Adrenal gland (tissue), 9 donors: ENCODE measurements at regions not wholly inside any gene's neighbourhood (a gene's known extent, or its start where the extent isn't known, plus 50 kb on each side); places are given as distances from the start of the nearest gene placed in this dataset.

Experiments
- DNase-seq, 7 donors: peaks; one replicate each; pipeline ENCODE4 v3.0.0-alpha.2; 2019 to 2020
- H3K27ac ChIP-seq, 5 donors: fragments of 200-600 bp; sonication (generic) in 4 of 5; 1 replicate in 3 of 5; 2 replicates in 2 of 5; pipeline versions ENCODE4 v1.5.1 to v1.8.0; 2016 to 2020; ENCODE audit warnings: mild to moderate bottlenecking in 1 of 5
- H3K27me3 ChIP-seq: fragments of 200-600 bp; 2 replicates; pipeline ENCODE4 v1.8.0; 2021
- H3K36me3 ChIP-seq, 2 donors: fragments of 200-600 bp; replicated peaks in 1 of 2; 1 replicate in 1 of 2; 2 replicates in 1 of 2; pipeline versions ENCODE4 v1.5.1 to v1.8.0; 2018 to 2022
- H3K4me1 ChIP-seq, 2 donors: fragments of 200-600 bp; replicated peaks in 1 of 2; 1 replicate in 1 of 2; 2 replicates in 1 of 2; pipeline versions ENCODE4 v1.5.1 to v1.8.0; 2018 to 2021
- H3K4me3 ChIP-seq, 4 donors: fragments of 200-600 bp; sonication (generic) in 3 of 4; one replicate each; pipeline ENCODE4 v1.5.1; 2016 to 2018
- H3K9me3 ChIP-seq, 3 donors: fragments of 200-600 bp; sonication (generic) in 1 of 3; replicated peaks in 1 of 3; 1 replicate in 2 of 3; 2 replicates in 1 of 3; pipeline versions ENCODE4 v1.5.1 to v1.8.0; 2016 to 2021
- POLR2A ChIP-seq, 2 donors: fragments of 450-650 bp; IDR thresholded peaks; one replicate each; pipeline ENCODE4 v1.6.1; 2017; ENCODE audit warnings: antibody characterized with exemption in 2 of 2, mild to moderate bottlenecking in 2 of 2, moderate library complexity in 1 of 2
- WGBS, 4 donors: extraction: QIAGEN DNeasy Blood & Tissue Kit in 2 of 4; methylation state at CpG; one replicate each; pipeline versions ENCODE4 v1.1.5 to v1.1.7; 2013 to 2017; 5-methylcytosine and 5-hydroxymethylcytosine counted together
- intact Hi-C, 2 donors: fragments of 100-400 bp; cut with DNase I; formaldehyde crosslinking; loops; one replicate each; pipeline versions ENCODE4 v1.14.1 to v1.15.0; 2022 to 2023
- TF ChIP-seq, protein P1 (sequence below), 6 experiments: fragments of 450-650 bp in 4 of 6; fragments of 200-600 bp in 2 of 6; sonication (generic) in 1 of 6; IDR thresholded peaks; 1 replicate in 5 of 6; 2 replicates in 1 of 6; pipeline versions ENCODE4 v1.5.1 to v1.8.0; 2016 to 2021; ENCODE audit warnings: antibody characterized with exemption in 6 of 6, mild to moderate bottlenecking in 2 of 6, moderate library complexity in 1 of 6
- donor health status: healthy with polysubstance abuse.
- donor health status: Bipolar disorder and iron deficiency.
- donor health status: DM: yes; HTN: yes; CAD: no.
- donor health status: DM: no; HTN: no; CAD: no.
- donor health status: DM: no; HTN: no; CAD: no.

DNA sequence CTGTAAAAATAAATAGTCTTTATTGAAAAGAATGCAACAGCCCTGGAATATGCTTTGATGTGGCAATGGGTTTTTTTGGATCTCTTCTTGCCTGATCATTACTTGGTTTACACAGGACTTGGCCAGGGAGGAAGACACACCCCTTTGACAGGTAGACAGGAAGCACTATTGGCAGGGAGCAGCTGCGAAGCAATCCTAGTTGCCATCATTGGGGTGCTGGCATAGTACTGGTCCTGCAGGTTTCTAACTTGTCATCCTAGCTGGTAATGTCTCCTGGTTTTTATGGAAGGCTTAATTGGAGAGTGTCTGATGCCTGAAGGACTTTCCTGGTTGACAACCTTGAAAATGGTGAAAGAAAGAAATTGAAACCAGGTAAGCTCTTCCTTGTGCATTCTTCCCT, 71.2 kb upstream of the CCN6 start:
- H3K36me3 ChIP-seq, result no peaks in the 10 kb centered on the region
- 84 to 92% (median 85%) methylated on average over 1 of the region's 1 CpG for WGBS, 4 donors
- TF ChIP-seq, protein P1, sequence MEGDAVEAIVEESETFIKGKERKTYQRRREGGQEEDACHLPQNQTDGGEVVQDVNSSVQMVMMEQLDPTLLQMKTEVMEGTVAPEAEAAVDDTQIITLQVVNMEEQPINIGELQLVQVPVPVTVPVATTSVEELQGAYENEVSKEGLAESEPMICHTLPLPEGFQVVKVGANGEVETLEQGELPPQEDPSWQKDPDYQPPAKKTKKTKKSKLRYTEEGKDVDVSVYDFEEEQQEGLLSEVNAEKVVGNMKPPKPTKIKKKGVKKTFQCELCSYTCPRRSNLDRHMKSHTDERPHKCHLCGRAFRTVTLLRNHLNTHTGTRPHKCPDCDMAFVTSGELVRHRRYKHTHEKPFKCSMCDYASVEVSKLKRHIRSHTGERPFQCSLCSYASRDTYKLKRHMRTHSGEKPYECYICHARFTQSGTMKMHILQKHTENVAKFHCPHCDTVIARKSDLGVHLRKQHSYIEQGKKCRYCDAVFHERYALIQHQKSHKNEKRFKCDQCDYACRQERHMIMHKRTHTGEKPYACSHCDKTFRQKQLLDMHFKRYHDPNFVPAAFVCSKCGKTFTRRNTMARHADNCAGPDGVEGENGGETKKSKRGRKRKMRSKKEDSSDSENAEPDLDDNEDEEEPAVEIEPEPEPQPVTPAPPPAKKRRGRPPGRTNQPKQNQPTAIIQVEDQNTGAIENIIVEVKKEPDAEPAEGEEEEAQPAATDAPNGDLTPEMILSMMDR (IDR thresholded peaks at IDR 0.05), result no peak
- no peak for TF ChIP-seq POLR2A (IDR thresholded peaks at IDR 0.05)
- no peaks in the 10 kb centered on the region for H3K4me1 ChIP-seq
- H3K4me3 ChIP-seq, result no peak overlapping the region
- H3K27ac ChIP-seq, result no peak overlapping the region
- no peak for DNase-seq
- intact Hi-C loops, result no loop called here
- no peaks in the 10 kb centered on the region for H3K9me3 ChIP-seq
- no peaks in the 10 kb centered on the region for H3K27me3 ChIP-seq

DNA sequence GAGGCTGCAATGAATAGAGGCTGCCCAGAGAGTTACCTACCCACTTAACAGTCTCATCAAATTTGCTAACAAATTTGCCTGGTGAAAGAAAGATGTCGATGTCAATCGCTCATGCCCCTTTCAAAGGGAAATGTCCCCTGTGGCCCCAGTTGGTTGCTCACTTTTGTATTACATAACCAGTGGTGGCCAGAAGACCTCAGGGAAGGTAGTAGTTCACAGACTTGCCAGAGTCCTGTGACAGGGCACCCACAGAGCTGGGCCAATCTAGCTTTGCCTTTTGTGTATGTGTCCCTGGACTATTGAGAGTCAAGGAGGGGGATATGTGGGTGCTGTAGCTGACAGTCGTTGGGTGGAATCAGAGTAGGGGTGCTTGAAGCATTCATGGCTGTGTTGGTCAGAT, 70.7 kb upstream of the CCN6 start:
- WGBS, 4 donors, result 78 to 94% (median 83%) methylated on average over 3 of the region's 3 CpGs
- no peaks in the 10 kb centered on the region for H3K9me3 ChIP-seq
- TF ChIP-seq POLR2A (IDR thresholded peaks at IDR 0.05), result no peak
- no peaks in the 10 kb centered on the region for H3K36me3 ChIP-seq
- no peak for DNase-seq
- H3K4me1 ChIP-seq, result no peaks in the 10 kb centered on the region
- intact Hi-C loops, result no loop called here
- no peak overlapping the region for H3K4me3 ChIP-seq
- H3K27ac ChIP-seq, result no peak overlapping the region
- H3K27me3 ChIP-seq, result no peaks in the 10 kb centered on the region

DNA sequence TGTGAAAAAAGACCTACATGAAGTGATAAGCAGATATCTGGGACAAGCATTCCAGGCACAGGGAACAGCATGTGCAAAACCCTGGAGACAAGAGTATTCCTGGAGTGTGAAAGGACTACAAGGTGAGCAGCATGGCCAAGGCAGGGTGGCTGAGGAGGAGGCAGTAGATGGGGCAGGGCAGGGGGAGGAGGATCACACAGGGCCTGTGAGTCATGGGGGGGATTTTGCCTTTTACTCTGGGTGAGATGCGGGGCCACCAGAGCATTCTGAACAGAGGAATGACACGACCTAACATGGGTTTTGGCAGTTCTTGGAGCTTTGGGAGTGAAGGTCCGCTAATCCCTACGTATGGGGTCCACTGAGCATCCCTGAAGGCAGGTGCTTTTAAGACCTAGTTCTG, 69.8 kb upstream of the CCN6 start:
- H3K4me1 ChIP-seq, result no peaks in the 10 kb centered on the region
- no peaks in the 10 kb centered on the region for H3K27me3 ChIP-seq
- no peak overlapping the region for H3K4me3 ChIP-seq
- H3K9me3 ChIP-seq, result no peaks in the 10 kb centered on the region
- H3K36me3 ChIP-seq, result no peaks in the 10 kb centered on the region
- TF ChIP-seq POLR2A (IDR thresholded peaks at IDR 0.05), result no peak
- TF ChIP-seq, protein P1 (IDR thresholded peaks at IDR 0.05), result no peak
- intact Hi-C loops, result no loop called here
- DNase-seq, result no peak
- WGBS, 4 donors, result 84 to 91% (median 87%) methylated on average over 4 of the region's 4 CpGs
- no peak overlapping the region for H3K27ac ChIP-seq

DNA sequence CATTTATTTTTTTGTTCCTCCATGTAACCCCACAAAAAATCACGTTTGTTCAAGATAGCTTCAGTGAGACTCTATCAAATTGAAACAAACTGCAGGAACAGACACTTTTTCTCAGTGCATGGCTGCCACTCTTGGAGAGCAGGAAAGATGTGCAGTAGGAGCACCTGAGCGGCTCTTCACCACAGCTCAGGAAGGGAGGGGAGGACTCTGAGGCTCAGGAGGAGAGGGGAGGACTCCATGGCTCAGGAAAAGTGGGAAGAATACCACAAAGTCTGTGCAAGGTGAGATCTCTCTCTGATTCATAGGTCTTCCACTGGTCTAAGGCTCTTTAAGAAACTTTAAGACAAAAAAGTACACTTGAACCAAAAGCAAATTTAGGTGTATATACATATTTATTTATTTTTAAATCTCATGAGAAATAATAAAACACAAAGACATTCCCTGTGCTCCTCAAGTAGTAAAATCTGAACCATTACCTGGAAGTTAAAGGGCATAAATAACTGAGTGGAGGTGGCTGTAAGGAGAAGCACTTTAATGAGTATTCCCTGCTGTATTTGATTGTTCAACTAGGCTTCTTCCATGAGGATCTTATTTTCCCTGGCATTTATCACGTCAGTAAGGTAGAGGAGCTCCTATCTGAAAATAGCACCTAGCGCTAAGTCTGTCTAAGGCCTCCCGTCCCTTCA, 69.2 kb upstream of the CCN6 start:
- no peaks in the 10 kb centered on the region for H3K27me3 ChIP-seq
- no peak overlapping the region for H3K4me3 ChIP-seq
- WGBS, 4 donors, result 81 to 88% (median 85%) methylated on average over 5 of the region's 5 CpGs
- no peak overlapping the region for H3K27ac ChIP-seq
- H3K4me1 ChIP-seq, result no peaks in the 10 kb centered on the region
- no peak for DNase-seq
- no peaks in the 10 kb centered on the region for H3K36me3 ChIP-seq
- intact Hi-C loops, result no loop called here
- no peak for TF ChIP-seq POLR2A (IDR thresholded peaks at IDR 0.05)
- TF ChIP-seq, protein P1 (IDR thresholded peaks at IDR 0.05), result no peak
- H3K9me3 ChIP-seq, result no peaks in the 10 kb centered on the region

DNA sequence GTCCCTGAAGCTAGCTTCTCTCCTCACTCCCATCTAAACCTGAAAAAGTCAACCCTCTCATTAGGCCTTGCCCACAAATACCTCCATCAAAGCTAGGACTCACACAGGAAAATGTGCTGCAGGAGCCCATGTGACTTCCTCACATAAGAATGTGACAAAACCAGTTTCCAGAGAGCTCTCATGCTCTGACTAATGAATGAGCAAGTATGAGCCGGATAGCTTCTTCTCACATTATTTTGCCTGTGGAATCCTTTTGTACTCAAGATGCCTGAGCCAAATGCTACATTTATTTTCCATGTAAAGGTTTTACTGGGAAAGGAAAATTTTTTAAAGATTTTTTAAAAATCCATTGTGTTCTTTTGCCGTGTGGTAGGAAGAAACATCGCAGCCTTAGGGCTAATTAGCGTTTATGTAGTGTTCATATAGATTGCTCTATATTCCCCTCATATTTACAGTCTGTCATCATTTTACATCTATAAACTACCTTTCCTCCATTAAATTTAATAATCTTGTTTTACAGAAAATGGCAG, 68.6 kb upstream of the CCN6 start:
- Histone ChIP-seq H3K9me3 (no peaks in the 10 kb centered on the region), H3K27ac (no peak overlapping the region), H3K4me1 (no peaks in the 10 kb centered on the region), H3K27me3 (no peaks in the 10 kb centered on the region), H3K36me3 (no peaks in the 10 kb centered on the region), H3K4me3 (no peak overlapping the region)
- intact Hi-C loops, result no loop called here
- TF ChIP-seq, protein P1 (IDR thresholded peaks at IDR 0.05), result no peak
- no peak for TF ChIP-seq POLR2A (IDR thresholded peaks at IDR 0.05)
- WGBS, 4 donors, result 87 to 92% (median 91%) methylated on average over 4 of the region's 4 CpGs
- DNase-seq, result no peak
